HCT116 (cell line): ENCODE measurements at regions not wholly inside any gene's neighbourhood (a gene's known extent, or its start where the extent isn't known, plus 50 kb on each side); places are given as distances from the start of the nearest gene placed in this dataset.

Source experiments
- EZH2 ChIP-seq: fragments of 200-600 bp; sonication (generic); IDR thresholded peaks from 2 replicates; pipeline ENCODE4 v1.6.1; 2017; ENCODE audit warnings: antibody characterized with exemption, mixed run types
- EZH2phosphoT487 ChIP-seq: fragments of 200-600 bp; IDR thresholded peaks from 2 replicates; pipeline ENCODE4 v1.6.1; 2018; ENCODE audit warnings: antibody characterized with exemption, borderline replicate concordance
- FOSL1 ChIP-seq: IDR thresholded peaks from 2 replicates; pipeline ENCODE4 v1.6.1; 2012; ENCODE audit warnings: low read depth
- POLR2A ChIP-seq: IDR thresholded peaks from 2 replicates; pipeline ENCODE4 v1.7.0; 2011; ENCODE audit warnings: borderline replicate concordance; ENCODE audit not compliant: insufficient read depth, insufficient read length; ENCODE audit errors: extremely low read depth
- POLR2AphosphoS5 ChIP-seq: IDR thresholded peaks from 2 replicates; pipeline ENCODE4 v1.6.1; 2011; ENCODE audit warnings: mild to moderate bottlenecking, low read depth, low read length, moderate library complexity
- SIN3A ChIP-seq: IDR thresholded peaks from 2 replicates; pipeline ENCODE4 v1.6.1; 2012; ENCODE audit warnings: low read depth
- SP1 ChIP-seq: IDR thresholded peaks from 2 replicates; pipeline ENCODE4 v1.6.1; 2012; ENCODE audit warnings: low read depth
- ZFX ChIP-seq: fragments of 450-650 bp; IDR thresholded peaks from 2 replicates; pipeline ENCODE4 v1.6.1; 2017
- TF ChIP-seq, protein P1 (sequence below), 3 experiments: fragments of 200-600 bp in 1 of 3; sonication (generic) in 1 of 3; IDR thresholded peaks in 2 of 3; conservative IDR thresholded peaks in 1 of 3; 2 replicates each; pipeline ENCODE4 v1.5.1; 2012 to 2017; ENCODE audit warnings: low read depth in 2 of 3, low read length in 2 of 3, antibody characterized with exemption in 1 of 3, borderline replicate concordance in 1 of 3, control low read depth in 1 of 3, mild to moderate bottlenecking in 1 of 3, mixed read lengths in 1 of 3, mixed run types in 1 of 3, moderate library complexity in 1 of 3; ENCODE audit not compliant: insufficient read depth in 1 of 3
- TF ChIP-seq, protein P2 (sequence below): IDR thresholded peaks from 2 replicates; pipeline ENCODE4 v1.6.1; 2012; ENCODE audit warnings: low read depth

DNA sequence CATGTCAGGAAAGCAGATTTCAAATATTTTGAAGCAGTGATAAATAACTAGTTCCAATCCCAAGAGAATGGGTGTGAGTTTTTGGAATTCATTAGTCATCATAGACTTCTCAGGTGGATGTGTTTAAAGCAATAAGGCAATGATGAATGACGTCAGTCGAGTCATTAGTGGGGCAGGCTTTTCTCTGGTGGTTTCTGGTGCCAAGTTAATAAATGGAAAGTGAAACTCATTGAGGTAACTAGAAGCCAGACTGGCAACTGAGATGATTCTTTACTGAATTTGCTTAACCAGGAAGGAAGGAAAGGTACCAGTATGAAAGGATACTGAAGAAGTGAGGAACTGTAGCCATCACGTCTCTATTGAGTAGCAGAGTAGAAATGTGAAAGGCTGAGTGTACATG lies 311.0 kb downstream of the GPAM start:
- TF ChIP-seq FOSL1 (no peak), POLR2AphosphoS5 (no peak), SIN3A (no peak), EZH2phosphoT487 (no peak), EZH2 (no peak), POLR2A (no peak), ZFX (no peak), SP1 (no peak)
- TF ChIP-seq, protein P1, sequence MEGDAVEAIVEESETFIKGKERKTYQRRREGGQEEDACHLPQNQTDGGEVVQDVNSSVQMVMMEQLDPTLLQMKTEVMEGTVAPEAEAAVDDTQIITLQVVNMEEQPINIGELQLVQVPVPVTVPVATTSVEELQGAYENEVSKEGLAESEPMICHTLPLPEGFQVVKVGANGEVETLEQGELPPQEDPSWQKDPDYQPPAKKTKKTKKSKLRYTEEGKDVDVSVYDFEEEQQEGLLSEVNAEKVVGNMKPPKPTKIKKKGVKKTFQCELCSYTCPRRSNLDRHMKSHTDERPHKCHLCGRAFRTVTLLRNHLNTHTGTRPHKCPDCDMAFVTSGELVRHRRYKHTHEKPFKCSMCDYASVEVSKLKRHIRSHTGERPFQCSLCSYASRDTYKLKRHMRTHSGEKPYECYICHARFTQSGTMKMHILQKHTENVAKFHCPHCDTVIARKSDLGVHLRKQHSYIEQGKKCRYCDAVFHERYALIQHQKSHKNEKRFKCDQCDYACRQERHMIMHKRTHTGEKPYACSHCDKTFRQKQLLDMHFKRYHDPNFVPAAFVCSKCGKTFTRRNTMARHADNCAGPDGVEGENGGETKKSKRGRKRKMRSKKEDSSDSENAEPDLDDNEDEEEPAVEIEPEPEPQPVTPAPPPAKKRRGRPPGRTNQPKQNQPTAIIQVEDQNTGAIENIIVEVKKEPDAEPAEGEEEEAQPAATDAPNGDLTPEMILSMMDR (IDR thresholded peaks at IDR 0.05 in 2 of 3, conservative IDR thresholded peaks at IDR 0.05 in 1 of 3; ENCODE audit: borderline replicate concordance in 1 of 3, insufficient read depth in 1 of 3, low read depth in 2 of 3, low read length in 2 of 3): no peak
- TF ChIP-seq, protein P2, sequence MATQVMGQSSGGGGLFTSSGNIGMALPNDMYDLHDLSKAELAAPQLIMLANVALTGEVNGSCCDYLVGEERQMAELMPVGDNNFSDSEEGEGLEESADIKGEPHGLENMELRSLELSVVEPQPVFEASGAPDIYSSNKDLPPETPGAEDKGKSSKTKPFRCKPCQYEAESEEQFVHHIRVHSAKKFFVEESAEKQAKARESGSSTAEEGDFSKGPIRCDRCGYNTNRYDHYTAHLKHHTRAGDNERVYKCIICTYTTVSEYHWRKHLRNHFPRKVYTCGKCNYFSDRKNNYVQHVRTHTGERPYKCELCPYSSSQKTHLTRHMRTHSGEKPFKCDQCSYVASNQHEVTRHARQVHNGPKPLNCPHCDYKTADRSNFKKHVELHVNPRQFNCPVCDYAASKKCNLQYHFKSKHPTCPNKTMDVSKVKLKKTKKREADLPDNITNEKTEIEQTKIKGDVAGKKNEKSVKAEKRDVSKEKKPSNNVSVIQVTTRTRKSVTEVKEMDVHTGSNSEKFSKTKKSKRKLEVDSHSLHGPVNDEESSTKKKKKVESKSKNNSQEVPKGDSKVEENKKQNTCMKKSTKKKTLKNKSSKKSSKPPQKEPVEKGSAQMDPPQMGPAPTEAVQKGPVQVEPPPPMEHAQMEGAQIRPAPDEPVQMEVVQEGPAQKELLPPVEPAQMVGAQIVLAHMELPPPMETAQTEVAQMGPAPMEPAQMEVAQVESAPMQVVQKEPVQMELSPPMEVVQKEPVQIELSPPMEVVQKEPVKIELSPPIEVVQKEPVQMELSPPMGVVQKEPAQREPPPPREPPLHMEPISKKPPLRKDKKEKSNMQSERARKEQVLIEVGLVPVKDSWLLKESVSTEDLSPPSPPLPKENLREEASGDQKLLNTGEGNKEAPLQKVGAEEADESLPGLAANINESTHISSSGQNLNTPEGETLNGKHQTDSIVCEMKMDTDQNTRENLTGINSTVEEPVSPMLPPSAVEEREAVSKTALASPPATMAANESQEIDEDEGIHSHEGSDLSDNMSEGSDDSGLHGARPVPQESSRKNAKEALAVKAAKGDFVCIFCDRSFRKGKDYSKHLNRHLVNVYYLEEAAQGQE: no peak
